ENCODE measurements at regions not wholly inside any gene's neighbourhood (a gene's known extent, or its start where the extent isn't known, plus 50 kb on each side); places are given as distances from the start of the nearest gene placed in this dataset.

DNA sequence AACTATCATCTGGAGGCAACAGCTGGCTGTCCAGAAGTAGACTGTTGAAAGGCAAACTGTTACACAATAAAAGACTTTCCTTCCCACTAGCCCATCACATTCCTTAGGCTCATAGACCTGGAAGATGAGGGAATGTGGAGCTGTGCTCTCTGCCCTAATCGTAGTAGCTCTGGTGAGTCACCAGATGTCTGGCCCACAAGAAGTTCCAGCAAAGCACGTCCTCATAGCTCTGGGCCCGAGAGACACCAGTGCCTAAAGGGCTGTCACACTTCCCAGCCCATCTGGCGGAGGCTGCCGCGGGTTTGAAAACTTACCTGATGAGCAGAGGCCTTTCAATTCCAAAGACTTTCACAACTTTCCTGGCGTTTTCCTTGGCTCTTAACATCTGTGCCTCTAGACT, 81.7 kb upstream of the STOX2 start:
- H3F3A ChIP-seq (ENCODE audit: low read depth), result no peaks in the 10 kb centered on the region
- H3K4me1 ChIP-seq (ENCODE audit: insufficient read depth, low read length, poor library complexity, severe bottlenecking), result no peaks in the 10 kb centered on the region
- TF ChIP-seq, protein P1, sequence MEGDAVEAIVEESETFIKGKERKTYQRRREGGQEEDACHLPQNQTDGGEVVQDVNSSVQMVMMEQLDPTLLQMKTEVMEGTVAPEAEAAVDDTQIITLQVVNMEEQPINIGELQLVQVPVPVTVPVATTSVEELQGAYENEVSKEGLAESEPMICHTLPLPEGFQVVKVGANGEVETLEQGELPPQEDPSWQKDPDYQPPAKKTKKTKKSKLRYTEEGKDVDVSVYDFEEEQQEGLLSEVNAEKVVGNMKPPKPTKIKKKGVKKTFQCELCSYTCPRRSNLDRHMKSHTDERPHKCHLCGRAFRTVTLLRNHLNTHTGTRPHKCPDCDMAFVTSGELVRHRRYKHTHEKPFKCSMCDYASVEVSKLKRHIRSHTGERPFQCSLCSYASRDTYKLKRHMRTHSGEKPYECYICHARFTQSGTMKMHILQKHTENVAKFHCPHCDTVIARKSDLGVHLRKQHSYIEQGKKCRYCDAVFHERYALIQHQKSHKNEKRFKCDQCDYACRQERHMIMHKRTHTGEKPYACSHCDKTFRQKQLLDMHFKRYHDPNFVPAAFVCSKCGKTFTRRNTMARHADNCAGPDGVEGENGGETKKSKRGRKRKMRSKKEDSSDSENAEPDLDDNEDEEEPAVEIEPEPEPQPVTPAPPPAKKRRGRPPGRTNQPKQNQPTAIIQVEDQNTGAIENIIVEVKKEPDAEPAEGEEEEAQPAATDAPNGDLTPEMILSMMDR (conservative IDR thresholded peaks at IDR 0.05; ENCODE audit: low read length), result no peak
- no peak for TF ChIP-seq EZH2phosphoT487 (IDR thresholded peaks at IDR 0.05; ENCODE audit: borderline replicate concordance)
- H2AFZ ChIP-seq (ENCODE audit: low read length), result no peak overlapping the region
- no peaks in the 10 kb centered on the region for H3K27me3 ChIP-seq (ENCODE audit: insufficient read depth, low read length, poor library complexity, severe bottlenecking)
- H3K9ac ChIP-seq (ENCODE audit: low read depth, low read length, poor library complexity, severe bottlenecking), result no peak overlapping the region
- H3K9me2 ChIP-seq (replicated peaks; ENCODE audit: low read depth, low read length), result no peaks in the 10 kb centered on the region
- H3K4me3 ChIP-seq (ENCODE audit: low read length, poor library complexity, severe bottlenecking), result no peak overlapping the region
- no peaks in the 10 kb centered on the region for H4K20me1 ChIP-seq (ENCODE audit: insufficient read depth, low read length, poor library complexity, severe bottlenecking)
- no peaks in the 10 kb centered on the region for H3K36me3 ChIP-seq (ENCODE audit: insufficient read depth, low read length)
- H3K4me2 ChIP-seq (ENCODE audit: low read depth, low read length, poor library complexity, severe bottlenecking), result no peak overlapping the region
- H3K79me2 ChIP-seq (ENCODE audit: insufficient read depth, low read length), result no peaks in the 10 kb centered on the region
- H3K9me3 ChIP-seq (ENCODE audit: insufficient read depth, low read depth, low read length), result no peaks in the 10 kb centered on the region

DNA sequence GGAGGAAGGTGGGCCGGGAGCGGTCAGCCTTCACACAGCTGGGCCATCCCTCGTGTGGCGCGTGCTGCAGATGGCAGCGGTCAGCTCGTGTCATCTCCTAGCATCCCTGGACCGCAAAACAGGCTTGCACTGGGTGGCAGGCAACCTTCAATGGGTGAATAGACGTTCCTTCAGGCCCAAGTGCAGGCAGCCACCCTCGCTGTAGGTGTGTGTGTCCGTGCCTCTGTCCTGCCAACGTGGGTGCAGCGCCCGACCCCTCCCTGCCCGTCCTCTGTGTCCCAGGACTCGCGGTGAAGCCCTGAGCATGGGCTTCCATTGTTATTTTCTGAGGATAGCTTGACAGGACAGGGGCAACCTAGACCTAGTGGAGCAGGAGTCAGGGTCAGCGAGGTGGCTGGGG, 79.8 kb upstream of the STOX2 start:
- Histone ChIP-seq H3F3A (ENCODE audit: low read depth) (no peaks in the 10 kb centered on the region), H3K9me3 (ENCODE audit: insufficient read depth, low read depth, low read length) (no peaks in the 10 kb centered on the region), H2AFZ (ENCODE audit: low read length) (no peak overlapping the region), H3K27me3 (ENCODE audit: insufficient read depth, low read length, poor library complexity, severe bottlenecking) (no peaks in the 10 kb centered on the region), H3K9me2 (replicated peaks; ENCODE audit: low read depth, low read length) (no peaks in the 10 kb centered on the region), H4K20me1 (ENCODE audit: insufficient read depth, low read length, poor library complexity, severe bottlenecking) (no peaks in the 10 kb centered on the region), H3K79me2 (ENCODE audit: insufficient read depth, low read length) (no peaks in the 10 kb centered on the region), H3K9ac (ENCODE audit: low read depth, low read length, poor library complexity, severe bottlenecking) (no peak overlapping the region), H3K4me3 (ENCODE audit: low read length, poor library complexity, severe bottlenecking) (no peak overlapping the region), H3K36me3 (ENCODE audit: insufficient read depth, low read length) (no peaks in the 10 kb centered on the region), H3K4me1 (ENCODE audit: insufficient read depth, low read length, poor library complexity, severe bottlenecking) (no peaks in the 10 kb centered on the region), H3K4me2 (ENCODE audit: low read depth, low read length, poor library complexity, severe bottlenecking) (no peak overlapping the region)
- TF ChIP-seq, protein P1 (conservative IDR thresholded peaks at IDR 0.05; ENCODE audit: low read length), result no peak
- no peak for TF ChIP-seq EZH2phosphoT487 (IDR thresholded peaks at IDR 0.05; ENCODE audit: borderline replicate concordance)

DNA sequence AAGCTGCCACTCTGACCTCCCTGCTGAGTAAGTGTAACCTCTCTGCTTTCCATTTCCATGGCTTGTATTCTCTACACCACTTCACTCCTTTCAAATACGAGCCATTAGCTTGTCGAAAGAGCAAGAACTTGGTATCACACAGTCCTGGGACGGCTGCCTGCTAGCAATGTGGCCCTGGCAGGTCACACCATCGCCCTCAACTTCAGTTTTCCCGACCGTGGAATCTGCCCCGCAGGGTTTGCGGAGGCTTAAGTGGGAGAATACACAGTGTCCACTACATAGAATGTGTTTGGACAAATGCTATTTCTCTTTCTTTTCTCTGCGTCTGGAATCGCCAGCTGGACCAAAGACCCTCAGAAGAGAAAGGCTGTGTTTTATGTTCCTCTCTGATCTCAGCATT, 78.6 kb upstream of the STOX2 start:
- no peaks in the 10 kb centered on the region for H3K79me2 ChIP-seq (ENCODE audit: insufficient read depth, low read length)
- no peaks in the 10 kb centered on the region for H3K9me2 ChIP-seq (replicated peaks; ENCODE audit: low read depth, low read length)
- no peak overlapping the region for H3K4me2 ChIP-seq (ENCODE audit: low read depth, low read length, poor library complexity, severe bottlenecking)
- H3K27me3 ChIP-seq (ENCODE audit: insufficient read depth, low read length, poor library complexity, severe bottlenecking), result no peaks in the 10 kb centered on the region
- H3K9ac ChIP-seq (ENCODE audit: low read depth, low read length, poor library complexity, severe bottlenecking), result no peak overlapping the region
- H3K4me3 ChIP-seq (ENCODE audit: low read length, poor library complexity, severe bottlenecking), result no peak overlapping the region
- H4K20me1 ChIP-seq (ENCODE audit: insufficient read depth, low read length, poor library complexity, severe bottlenecking), result no peaks in the 10 kb centered on the region
- no peaks in the 10 kb centered on the region for H3F3A ChIP-seq (ENCODE audit: low read depth)
- no peak overlapping the region for H2AFZ ChIP-seq (ENCODE audit: low read length)
- H3K36me3 ChIP-seq (ENCODE audit: insufficient read depth, low read length), result no peaks in the 10 kb centered on the region
- no peaks in the 10 kb centered on the region for H3K4me1 ChIP-seq (ENCODE audit: insufficient read depth, low read length, poor library complexity, severe bottlenecking)
- H3K9me3 ChIP-seq (ENCODE audit: insufficient read depth, low read depth, low read length), result no peaks in the 10 kb centered on the region
- TF ChIP-seq EZH2phosphoT487 (IDR thresholded peaks at IDR 0.05; ENCODE audit: borderline replicate concordance), result no peak
- TF ChIP-seq, protein P1 (conservative IDR thresholded peaks at IDR 0.05; ENCODE audit: low read length), result no peak

All from Loucy (cell line).